Keratinocyte (primary cell): ENCODE measurements at regions not wholly inside any gene's neighbourhood (a gene's known extent, or its start where the extent isn't known, plus 50 kb on each side); places are given as distances from the start of the nearest gene placed in this dataset.

Experiments used
- EZH2 ChIP-seq: IDR thresholded peaks from one replicate; pipeline ENCODE4 v1.6.1; 2012; ENCODE audit warnings: inconsistent platforms, mild to moderate bottlenecking, low read length, moderate library complexity
- TF ChIP-seq, protein P1 (sequence below), 3 experiments: IDR thresholded peaks in 1 of 3; conservative IDR thresholded peaks in 1 of 3; optimal IDR thresholded peaks in 1 of 3; 2 replicates in 2 of 3; 3 replicates in 1 of 3; pipeline versions ENCODE3 to v1.5.1; 2011; ENCODE audit warnings: low read length in 3 of 3, mild to moderate bottlenecking in 3 of 3, moderate library complexity in 2 of 3, control low read depth in 1 of 3, inconsistent platforms in 1 of 3; ENCODE audit not compliant: insufficient read depth in 2 of 3; ENCODE audit errors: extremely low read depth in 1 of 3

DNA sequence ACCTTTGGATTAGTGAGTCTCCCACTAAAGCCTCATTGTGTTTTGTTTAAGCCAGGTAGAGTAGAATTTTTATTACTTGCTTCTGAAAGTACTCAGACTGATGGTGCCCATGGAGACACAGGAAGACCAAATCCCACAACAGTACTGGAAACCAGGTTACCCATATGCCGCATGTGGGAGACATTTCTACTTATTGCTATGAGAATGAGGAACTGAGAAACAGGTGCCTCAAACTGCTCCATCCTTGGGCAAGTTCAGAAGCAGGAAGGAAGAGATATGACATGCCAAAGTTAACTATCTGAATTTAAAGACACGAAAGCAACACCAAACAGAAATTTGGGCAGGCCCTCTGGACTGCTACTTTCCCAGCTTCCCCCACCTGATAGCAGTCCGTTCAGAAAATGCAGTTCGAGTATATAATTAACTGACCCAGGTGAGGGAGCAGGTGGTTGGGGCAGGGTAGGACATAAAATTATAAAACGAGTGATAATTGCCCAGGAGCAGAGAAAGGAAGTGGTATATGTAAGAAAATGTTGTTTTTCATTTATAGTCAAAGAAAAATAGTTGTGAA lies 382.3 kb upstream of the MTPN start:
- TF ChIP-seq, protein P1, sequence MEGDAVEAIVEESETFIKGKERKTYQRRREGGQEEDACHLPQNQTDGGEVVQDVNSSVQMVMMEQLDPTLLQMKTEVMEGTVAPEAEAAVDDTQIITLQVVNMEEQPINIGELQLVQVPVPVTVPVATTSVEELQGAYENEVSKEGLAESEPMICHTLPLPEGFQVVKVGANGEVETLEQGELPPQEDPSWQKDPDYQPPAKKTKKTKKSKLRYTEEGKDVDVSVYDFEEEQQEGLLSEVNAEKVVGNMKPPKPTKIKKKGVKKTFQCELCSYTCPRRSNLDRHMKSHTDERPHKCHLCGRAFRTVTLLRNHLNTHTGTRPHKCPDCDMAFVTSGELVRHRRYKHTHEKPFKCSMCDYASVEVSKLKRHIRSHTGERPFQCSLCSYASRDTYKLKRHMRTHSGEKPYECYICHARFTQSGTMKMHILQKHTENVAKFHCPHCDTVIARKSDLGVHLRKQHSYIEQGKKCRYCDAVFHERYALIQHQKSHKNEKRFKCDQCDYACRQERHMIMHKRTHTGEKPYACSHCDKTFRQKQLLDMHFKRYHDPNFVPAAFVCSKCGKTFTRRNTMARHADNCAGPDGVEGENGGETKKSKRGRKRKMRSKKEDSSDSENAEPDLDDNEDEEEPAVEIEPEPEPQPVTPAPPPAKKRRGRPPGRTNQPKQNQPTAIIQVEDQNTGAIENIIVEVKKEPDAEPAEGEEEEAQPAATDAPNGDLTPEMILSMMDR (optimal IDR thresholded peaks at IDR 0.05 in 1 of 3, IDR thresholded peaks at IDR 0.05 in 1 of 3, conservative IDR thresholded peaks at IDR 0.05 in 1 of 3; ENCODE audit: extremely low read depth in 1 of 3, insufficient read depth in 2 of 3, low read length in 3 of 3): no peak
- no peak for TF ChIP-seq EZH2
